ENCODE measurements at regions not wholly inside any gene's neighbourhood (a gene's known extent, or its start where the extent isn't known, plus 50 kb on each side); places are given as distances from the start of the nearest gene placed in this dataset.

- TF ChIP-seq SRF (IDR thresholded peaks at IDR 0.05; ENCODE audit: low read depth, low read length) (0 out of 2 replicates have a peak, but pooled peaks have one; percentile 14), THAP11 (CRISPR knock-in tag; IDR thresholded peaks at IDR 0.05) (peak; percentile 62), BRD4 (CRISPR knock-in tag; IDR thresholded peaks at IDR 0.05) (no peak), AGO1 (IDR thresholded peaks at IDR 0.05; ENCODE audit: low read depth, low read length, poor library complexity, severe bottlenecking) (no peak), CENPBD1 (CRISPR knock-in tag; IDR thresholded peaks at IDR 0.05; ENCODE audit: borderline replicate concordance, low read depth) (no peak), TEAD3 (CRISPR knock-in tag; optimal IDR thresholded peaks at IDR 0.05; ENCODE audit: borderline replicate concordance) (peak; percentile 46), GZF1 (CRISPR knock-in tag; IDR thresholded peaks at IDR 0.05) (no peak), MIER3 (CRISPR knock-in tag; IDR thresholded peaks at IDR 0.05; ENCODE audit: borderline replicate concordance) (peak; percentile 52; the same call in 1 of the 2 replicates), ZNF331 (CRISPR knock-in tag; IDR thresholded peaks at IDR 0.05) (peak; percentile 67; the same call in 1 of the 2 replicates), POGZ (CRISPR knock-in tag; IDR thresholded peaks at IDR 0.05) (peak; percentile 79), HDAC2 (CRISPR knock-in tag; IDR thresholded peaks at IDR 0.05) (no peak; the same call in 1 of the 2 replicates), ZMYM4 (CRISPR knock-in tag; IDR thresholded peaks at IDR 0.05) (peak; percentile 90), ZNF747 (CRISPR knock-in tag; IDR thresholded peaks at IDR 0.05; ENCODE audit: borderline replicate concordance) (no peak), NFKB2 (CRISPR knock-in tag; IDR thresholded peaks at IDR 0.05; ENCODE audit: borderline replicate concordance) (no peak), SMAD9 (CRISPR knock-in tag; IDR thresholded peaks at IDR 0.05) (no peak), ZNF282 (IDR thresholded peaks at IDR 0.05; ENCODE audit: partially characterized antibody) (no peak), RAD21 (CRISPR knock-in tag; IDR thresholded peaks at IDR 0.05) (peak; percentile 87), ADNP (CRISPR knock-in tag; IDR thresholded peaks at IDR 0.05) (peak; percentile 72; the same call in 1 of the 2 replicates), ELF1 (CRISPR knock-in tag; IDR thresholded peaks at IDR 0.05) (0 out of 2 replicates have a peak, but pooled peaks have one; percentile 7), ZNF124 (CRISPR knock-in tag; IDR thresholded peaks at IDR 0.05) (0 out of 2 replicates have a peak, but pooled peaks have one; percentile 62), ZNF24 (IDR thresholded peaks at IDR 0.05) (no peak), SAFB2 (CRISPR knock-in tag; IDR thresholded peaks at IDR 0.05; ENCODE audit: borderline replicate concordance, low read depth) (peak; percentile 30; the same call in 1 of the 2 replicates), ZBTB26 (CRISPR knock-in tag; IDR thresholded peaks at IDR 0.05; ENCODE audit: borderline replicate concordance) (0 out of 2 replicates have a peak, but pooled peaks have one; percentile 22), ZNF619 (CRISPR knock-in tag; IDR thresholded peaks at IDR 0.05) (no peak)
- TF ChIP-seq, protein P1, sequence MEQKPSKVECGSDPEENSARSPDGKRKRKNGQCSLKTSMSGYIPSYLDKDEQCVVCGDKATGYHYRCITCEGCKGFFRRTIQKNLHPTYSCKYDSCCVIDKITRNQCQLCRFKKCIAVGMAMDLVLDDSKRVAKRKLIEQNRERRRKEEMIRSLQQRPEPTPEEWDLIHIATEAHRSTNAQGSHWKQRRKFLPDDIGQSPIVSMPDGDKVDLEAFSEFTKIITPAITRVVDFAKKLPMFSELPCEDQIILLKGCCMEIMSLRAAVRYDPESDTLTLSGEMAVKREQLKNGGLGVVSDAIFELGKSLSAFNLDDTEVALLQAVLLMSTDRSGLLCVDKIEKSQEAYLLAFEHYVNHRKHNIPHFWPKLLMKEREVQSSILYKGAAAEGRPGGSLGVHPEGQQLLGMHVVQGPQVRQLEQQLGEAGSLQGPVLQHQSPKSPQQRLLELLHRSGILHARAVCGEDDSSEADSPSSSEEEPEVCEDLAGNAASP (CRISPR knock-in tag; IDR thresholded peaks at IDR 0.05; ENCODE audit: borderline replicate concordance) = 0 out of 2 replicates have a peak, but pooled peaks have one; percentile 38
- TF ChIP-seq, protein P2, sequence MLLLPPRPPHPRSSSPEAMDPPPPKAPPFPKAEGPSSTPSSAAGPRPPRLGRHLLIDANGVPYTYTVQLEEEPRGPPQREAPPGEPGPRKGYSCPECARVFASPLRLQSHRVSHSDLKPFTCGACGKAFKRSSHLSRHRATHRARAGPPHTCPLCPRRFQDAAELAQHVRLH (CRISPR knock-in tag; IDR thresholded peaks at IDR 0.05; ENCODE audit: borderline replicate concordance, low read depth) = peak; percentile 77; the same call in 1 of the 2 replicates
- TF ChIP-seq, protein P3, sequence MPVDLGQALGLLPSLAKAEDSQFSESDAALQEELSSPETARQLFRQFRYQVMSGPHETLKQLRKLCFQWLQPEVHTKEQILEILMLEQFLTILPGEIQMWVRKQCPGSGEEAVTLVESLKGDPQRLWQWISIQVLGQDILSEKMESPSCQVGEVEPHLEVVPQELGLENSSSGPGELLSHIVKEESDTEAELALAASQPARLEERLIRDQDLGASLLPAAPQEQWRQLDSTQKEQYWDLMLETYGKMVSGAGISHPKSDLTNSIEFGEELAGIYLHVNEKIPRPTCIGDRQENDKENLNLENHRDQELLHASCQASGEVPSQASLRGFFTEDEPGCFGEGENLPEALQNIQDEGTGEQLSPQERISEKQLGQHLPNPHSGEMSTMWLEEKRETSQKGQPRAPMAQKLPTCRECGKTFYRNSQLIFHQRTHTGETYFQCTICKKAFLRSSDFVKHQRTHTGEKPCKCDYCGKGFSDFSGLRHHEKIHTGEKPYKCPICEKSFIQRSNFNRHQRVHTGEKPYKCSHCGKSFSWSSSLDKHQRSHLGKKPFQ (CRISPR knock-in tag; IDR thresholded peaks at IDR 0.05; ENCODE audit: insufficient replicate concordance) = no peak
These were observed 82.1 kb downstream of the TNP1 start (continued) for GRCh38 chr2:216777637-216778273.

Data from HepG2 (cell line).